GM23338 (cell line): ENCODE measurements at regions not wholly inside any gene's neighbourhood (a gene's known extent, or its start where the extent isn't known, plus 50 kb on each side); places are given as distances from the start of the nearest gene placed in this dataset.

Experiments used
- ATAC-seq: fragments of 200-7000 bp; cut with Tn5 transposase; 3 replicates; pipeline ENCODE4 v1.9.1; 2020
- DNase-seq: peaks from one replicate; pipeline ENCODE4 v3.0.0-alpha.2; 2015; ENCODE audit warnings: low spot score
- H2AFZ ChIP-seq: fragments of 200-600 bp; sonication (generic); 2 replicates; pipeline ENCODE4 v1.8.0; 2016; ENCODE audit warnings: antibody characterized with exemption, mild to moderate bottlenecking, moderate library complexity
- H3F3A ChIP-seq: fragments of 200-600 bp; sonication (generic); replicated peaks from 2 replicates; pipeline ENCODE4 v1.8.0; 2017; ENCODE audit warnings: antibody characterized with exemption, mixed run types, low read depth
- H3K27ac ChIP-seq: fragments of 200-600 bp; sonication (generic); 2 replicates; pipeline ENCODE4 v1.6.1; 2016; ENCODE audit warnings: low read depth
- H3K27me3 ChIP-seq: fragments of 200-600 bp; sonication (generic); 2 replicates; pipeline ENCODE4 v1.8.0; 2016; ENCODE audit warnings: mild to moderate bottlenecking, mixed run types, moderate library complexity; ENCODE audit not compliant: insufficient read depth
- H3K36me3 ChIP-seq: fragments of 200-600 bp; sonication (generic); 2 replicates; pipeline ENCODE4 v1.8.0; 2016; ENCODE audit warnings: mild to moderate bottlenecking; ENCODE audit not compliant: insufficient read depth
- H3K4me1 ChIP-seq: fragments of 200-600 bp; sonication (generic); 2 replicates; pipeline ENCODE4 v1.8.0; 2016; ENCODE audit warnings: mild to moderate bottlenecking, moderate library complexity; ENCODE audit not compliant: insufficient read depth
- H3K4me2 ChIP-seq: fragments of 200-600 bp; sonication (generic); 2 replicates; pipeline ENCODE4 v1.7.1; 2017; ENCODE audit warnings: mixed run types
- H3K4me3 ChIP-seq: fragments of 200-600 bp; sonication (generic); 2 replicates; pipeline ENCODE4 v1.6.1; 2016; ENCODE audit warnings: mixed run types
- H3K79me2 ChIP-seq: fragments of 200-600 bp; sonication (generic); replicated peaks from 2 replicates; pipeline ENCODE4 v1.8.0; 2017; ENCODE audit warnings: mild to moderate bottlenecking; ENCODE audit not compliant: insufficient read depth
- H3K9me2 ChIP-seq: fragments of 200-600 bp; sonication (generic); 2 replicates; pipeline ENCODE4 v1.8.0; 2017; ENCODE audit not compliant: insufficient read depth
- H4K20me1 ChIP-seq: fragments of 200-600 bp; sonication (generic); replicated peaks from 2 replicates; pipeline ENCODE4 v1.8.0; 2017; ENCODE audit warnings: mild to moderate bottlenecking; ENCODE audit not compliant: insufficient read depth
- H3K27ac Mint-ChIP-seq: 2 replicates; pipeline ENCODE4 v1.8.0; 2020; ENCODE audit warnings: inconsistent platforms, mild to moderate bottlenecking, moderate library complexity, mixed read lengths
- H3K27me3 Mint-ChIP-seq: 3 replicates; pipeline ENCODE4 v1.8.0; 2022; ENCODE audit warnings: low read depth, mild to moderate bottlenecking, moderate library complexity, mixed read lengths, inconsistent platforms; ENCODE audit not compliant: insufficient read depth, poor library complexity
- H3K36me3 Mint-ChIP-seq: 3 replicates; pipeline ENCODE4 v1.8.0; 2021; ENCODE audit warnings: low read depth, mild to moderate bottlenecking, inconsistent platforms, moderate library complexity, mixed read lengths
- H3K4me1 Mint-ChIP-seq: 3 replicates; pipeline ENCODE4 v1.8.0; 2020; ENCODE audit warnings: mild to moderate bottlenecking, inconsistent platforms, mixed read lengths
- H3K4me3 Mint-ChIP-seq: 3 replicates; pipeline ENCODE4 v1.8.0; 2021; ENCODE audit warnings: moderate library complexity, mild to moderate bottlenecking, inconsistent platforms, mixed read lengths
- H3K9me3 Mint-ChIP-seq: 3 replicates; pipeline ENCODE4 v1.8.0; 2020; ENCODE audit warnings: moderate library complexity, mild to moderate bottlenecking, inconsistent platforms, mixed read lengths
- EZH2 ChIP-seq: fragments of 200-600 bp; sonication (generic); IDR thresholded peaks from one replicate; pipeline ENCODE4 v1.8.0; 2017; ENCODE audit warnings: antibody characterized with exemption, mild to moderate bottlenecking, low read depth; ENCODE audit not compliant: unreplicated experiment
- EZH2phosphoT487 ChIP-seq: fragments of 200-600 bp; sonication (generic); IDR thresholded peaks from one replicate; pipeline ENCODE4 v1.8.1; 2018; ENCODE audit warnings: antibody characterized with exemption; ENCODE audit not compliant: unreplicated experiment
- POLR2AphosphoS5 ChIP-seq: IDR thresholded peaks from 2 replicates; pipeline ENCODE4 v1.6.1; 2016; ENCODE audit warnings: antibody characterized with exemption, low read depth
- STAT1 ChIP-seq: IDR thresholded peaks from one replicate; pipeline ENCODE4 v1.6.1; 2016; ENCODE audit warnings: antibody characterized with exemption; ENCODE audit not compliant: unreplicated experiment
- ZNF114 ChIP-seq: fragments of 250-450 bp; sonication (Bioruptor Pico); IDR thresholded peaks from 2 replicates; pipeline ENCODE4 v1.5.0; 2020; ENCODE audit warnings: mild to moderate bottlenecking, moderate library complexity
- TF ChIP-seq, protein P1 (sequence below), 2 experiments: fragments of 200-600 bp in 1 of 2; sonication (generic) in 1 of 2; conservative IDR thresholded peaks; 2 replicates each; pipeline versions ENCODE4 v1.5.1 to v1.6.1; 2016 to 2017; ENCODE audit warnings: antibody characterized with exemption in 2 of 2, low read depth in 2 of 2, mild to moderate bottlenecking in 2 of 2, moderate library complexity in 1 of 2
- TF ChIP-seq, protein P2 (sequence below): fragments of 250-450 bp; sonication (Bioruptor Pico); IDR thresholded peaks from 2 replicates; pipeline ENCODE4 v1.5.0; 2020; ENCODE audit warnings: mild to moderate bottlenecking, moderate library complexity
- TF ChIP-seq, protein P3 (sequence below): IDR thresholded peaks from 2 replicates; pipeline ENCODE4 v1.6.1; 2016; ENCODE audit warnings: antibody characterized with exemption

DNA sequence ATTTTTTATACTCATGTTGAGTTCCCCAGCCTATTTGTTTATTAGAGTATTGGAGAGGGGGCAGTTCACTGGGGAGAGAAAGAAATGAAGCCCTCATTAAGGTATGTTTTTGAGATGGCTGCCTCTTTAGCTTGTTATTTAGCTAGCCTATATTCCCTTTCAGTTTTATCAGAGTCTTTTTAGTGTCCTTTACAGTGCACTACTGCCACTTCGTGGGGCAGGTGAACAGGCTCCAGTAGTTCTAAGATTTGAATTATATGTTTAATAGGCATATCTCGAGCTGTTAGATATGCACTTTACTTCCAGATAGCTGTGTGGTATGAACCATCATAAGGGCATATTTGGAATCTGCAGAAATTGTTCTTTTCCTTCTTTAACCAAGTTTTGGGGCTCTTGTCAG lies 482.2 kb downstream of the KDM5D start:
- TF ChIP-seq, protein P1, sequence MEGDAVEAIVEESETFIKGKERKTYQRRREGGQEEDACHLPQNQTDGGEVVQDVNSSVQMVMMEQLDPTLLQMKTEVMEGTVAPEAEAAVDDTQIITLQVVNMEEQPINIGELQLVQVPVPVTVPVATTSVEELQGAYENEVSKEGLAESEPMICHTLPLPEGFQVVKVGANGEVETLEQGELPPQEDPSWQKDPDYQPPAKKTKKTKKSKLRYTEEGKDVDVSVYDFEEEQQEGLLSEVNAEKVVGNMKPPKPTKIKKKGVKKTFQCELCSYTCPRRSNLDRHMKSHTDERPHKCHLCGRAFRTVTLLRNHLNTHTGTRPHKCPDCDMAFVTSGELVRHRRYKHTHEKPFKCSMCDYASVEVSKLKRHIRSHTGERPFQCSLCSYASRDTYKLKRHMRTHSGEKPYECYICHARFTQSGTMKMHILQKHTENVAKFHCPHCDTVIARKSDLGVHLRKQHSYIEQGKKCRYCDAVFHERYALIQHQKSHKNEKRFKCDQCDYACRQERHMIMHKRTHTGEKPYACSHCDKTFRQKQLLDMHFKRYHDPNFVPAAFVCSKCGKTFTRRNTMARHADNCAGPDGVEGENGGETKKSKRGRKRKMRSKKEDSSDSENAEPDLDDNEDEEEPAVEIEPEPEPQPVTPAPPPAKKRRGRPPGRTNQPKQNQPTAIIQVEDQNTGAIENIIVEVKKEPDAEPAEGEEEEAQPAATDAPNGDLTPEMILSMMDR (conservative IDR thresholded peaks at IDR 0.05; ENCODE audit: low read depth in 2 of 2): 0 out of 4 replicates have a peak, but pooled peaks of 1 of the 2 experiments have one; percentile 10
- TF ChIP-seq ZNF114 (CRISPR knock-in tag): no peak
- no peaks in the 10 kb centered on the region for H3K4me1 ChIP-seq
- no peak overlapping the region for H3K4me3 ChIP-seq
- no peak overlapping the region for H2AFZ ChIP-seq
- H3K27me3 Mint-ChIP-seq: peaks cover 2% of the 10 kb centered on the region
- no peaks in the 10 kb centered on the region for H3K27me3 ChIP-seq
- no peak for DNase-seq
- H3K4me2 ChIP-seq: no peak overlapping the region
- H3K4me1 Mint-ChIP-seq: no peaks in the 10 kb centered on the region
- H3K27ac ChIP-seq: no peak overlapping the region
- H3K27ac Mint-ChIP-seq: no peak overlapping the region
- no peak for ATAC-seq
- H4K20me1 ChIP-seq: no peaks in the 10 kb centered on the region
- no peaks in the 10 kb centered on the region for H3K9me2 ChIP-seq
- no peak overlapping the region for H3K4me3 Mint-ChIP-seq
- H3K9me3 Mint-ChIP-seq: 0 out of 3 replicates have a peak, but pooled peaks cover 3% of the 10 kb centered on the region
- H3F3A ChIP-seq: no peaks in the 10 kb centered on the region
- H3K79me2 ChIP-seq: no peaks in the 10 kb centered on the region
- no peaks in the 10 kb centered on the region for H3K36me3 ChIP-seq
- H3K36me3 Mint-ChIP-seq: no peaks in the 10 kb centered on the region; the same call in 2 of the 3 replicates

DNA sequence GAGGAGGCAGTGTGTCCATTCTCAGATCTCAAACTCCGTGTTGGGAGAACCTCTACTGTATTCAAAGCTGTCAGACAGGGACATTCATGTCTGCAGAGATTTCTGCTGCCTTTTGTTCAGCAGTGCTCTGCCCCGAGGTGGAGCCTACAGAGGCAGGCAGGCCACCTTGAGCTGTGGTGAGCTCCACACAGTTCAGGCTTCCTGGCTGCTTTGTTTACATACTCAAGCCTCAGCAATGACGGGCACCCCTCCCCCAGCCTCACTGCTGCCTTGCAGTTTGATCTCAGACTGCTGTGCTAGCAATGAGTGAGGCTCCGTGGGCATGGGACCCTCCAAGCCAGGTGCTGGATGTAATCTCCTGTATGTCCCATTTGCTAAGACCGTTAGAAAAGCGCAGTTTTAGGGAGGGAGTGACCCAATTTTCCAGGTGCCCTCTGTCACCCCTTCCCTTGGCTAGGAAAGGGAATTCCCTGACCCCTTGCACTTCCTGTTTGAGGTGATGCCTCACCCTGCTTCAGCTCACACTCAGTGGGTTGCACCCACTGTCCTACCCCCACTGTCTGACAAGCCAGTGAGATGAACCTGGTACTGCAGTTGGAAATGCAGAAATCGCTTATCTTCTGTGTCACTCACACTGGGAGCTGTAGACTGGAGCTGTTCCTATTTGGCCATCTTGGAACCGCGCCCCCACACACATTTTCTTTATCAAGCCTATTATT lies 458.9 kb upstream of the HSFY2 start:
- Mint-ChIP-seq H3K27me3 (peaks cover 3% of the 10 kb centered on the region), H3K27ac (no peak overlapping the region), H3K36me3 (0 out of 3 replicates have a peak, but pooled peaks cover 3% of the 10 kb centered on the region), H3K4me3 (no peak overlapping the region), H3K9me3 (peaks cover 6% of the 10 kb centered on the region), H3K4me1 (peaks cover 5% of the 10 kb centered on the region; the same call in 1 of the 3 replicates)
- no peaks in the 10 kb centered on the region for H3K36me3 ChIP-seq
- H3K79me2 ChIP-seq: no peaks in the 10 kb centered on the region
- H2AFZ ChIP-seq: no peak overlapping the region
- no peaks in the 10 kb centered on the region for H3K4me1 ChIP-seq
- H3K4me2 ChIP-seq: no peak overlapping the region
- ATAC-seq: no peak
- no peaks in the 10 kb centered on the region for H3K27me3 ChIP-seq
- H3F3A ChIP-seq: no peaks in the 10 kb centered on the region
- H3K4me3 ChIP-seq: no peak overlapping the region
- peak; percentile 15 for DNase-seq
- H3K9me2 ChIP-seq: no peaks in the 10 kb centered on the region
- H4K20me1 ChIP-seq: no peaks in the 10 kb centered on the region
- H3K27ac ChIP-seq: no peak overlapping the region
- TF ChIP-seq, protein P1 (conservative IDR thresholded peaks at IDR 0.05; ENCODE audit: low read depth in 2 of 2): no peak
- no peak for TF ChIP-seq POLR2AphosphoS5
- TF ChIP-seq EZH2: no peak
- no peak for TF ChIP-seq EZH2phosphoT487
- TF ChIP-seq, protein P2, sequence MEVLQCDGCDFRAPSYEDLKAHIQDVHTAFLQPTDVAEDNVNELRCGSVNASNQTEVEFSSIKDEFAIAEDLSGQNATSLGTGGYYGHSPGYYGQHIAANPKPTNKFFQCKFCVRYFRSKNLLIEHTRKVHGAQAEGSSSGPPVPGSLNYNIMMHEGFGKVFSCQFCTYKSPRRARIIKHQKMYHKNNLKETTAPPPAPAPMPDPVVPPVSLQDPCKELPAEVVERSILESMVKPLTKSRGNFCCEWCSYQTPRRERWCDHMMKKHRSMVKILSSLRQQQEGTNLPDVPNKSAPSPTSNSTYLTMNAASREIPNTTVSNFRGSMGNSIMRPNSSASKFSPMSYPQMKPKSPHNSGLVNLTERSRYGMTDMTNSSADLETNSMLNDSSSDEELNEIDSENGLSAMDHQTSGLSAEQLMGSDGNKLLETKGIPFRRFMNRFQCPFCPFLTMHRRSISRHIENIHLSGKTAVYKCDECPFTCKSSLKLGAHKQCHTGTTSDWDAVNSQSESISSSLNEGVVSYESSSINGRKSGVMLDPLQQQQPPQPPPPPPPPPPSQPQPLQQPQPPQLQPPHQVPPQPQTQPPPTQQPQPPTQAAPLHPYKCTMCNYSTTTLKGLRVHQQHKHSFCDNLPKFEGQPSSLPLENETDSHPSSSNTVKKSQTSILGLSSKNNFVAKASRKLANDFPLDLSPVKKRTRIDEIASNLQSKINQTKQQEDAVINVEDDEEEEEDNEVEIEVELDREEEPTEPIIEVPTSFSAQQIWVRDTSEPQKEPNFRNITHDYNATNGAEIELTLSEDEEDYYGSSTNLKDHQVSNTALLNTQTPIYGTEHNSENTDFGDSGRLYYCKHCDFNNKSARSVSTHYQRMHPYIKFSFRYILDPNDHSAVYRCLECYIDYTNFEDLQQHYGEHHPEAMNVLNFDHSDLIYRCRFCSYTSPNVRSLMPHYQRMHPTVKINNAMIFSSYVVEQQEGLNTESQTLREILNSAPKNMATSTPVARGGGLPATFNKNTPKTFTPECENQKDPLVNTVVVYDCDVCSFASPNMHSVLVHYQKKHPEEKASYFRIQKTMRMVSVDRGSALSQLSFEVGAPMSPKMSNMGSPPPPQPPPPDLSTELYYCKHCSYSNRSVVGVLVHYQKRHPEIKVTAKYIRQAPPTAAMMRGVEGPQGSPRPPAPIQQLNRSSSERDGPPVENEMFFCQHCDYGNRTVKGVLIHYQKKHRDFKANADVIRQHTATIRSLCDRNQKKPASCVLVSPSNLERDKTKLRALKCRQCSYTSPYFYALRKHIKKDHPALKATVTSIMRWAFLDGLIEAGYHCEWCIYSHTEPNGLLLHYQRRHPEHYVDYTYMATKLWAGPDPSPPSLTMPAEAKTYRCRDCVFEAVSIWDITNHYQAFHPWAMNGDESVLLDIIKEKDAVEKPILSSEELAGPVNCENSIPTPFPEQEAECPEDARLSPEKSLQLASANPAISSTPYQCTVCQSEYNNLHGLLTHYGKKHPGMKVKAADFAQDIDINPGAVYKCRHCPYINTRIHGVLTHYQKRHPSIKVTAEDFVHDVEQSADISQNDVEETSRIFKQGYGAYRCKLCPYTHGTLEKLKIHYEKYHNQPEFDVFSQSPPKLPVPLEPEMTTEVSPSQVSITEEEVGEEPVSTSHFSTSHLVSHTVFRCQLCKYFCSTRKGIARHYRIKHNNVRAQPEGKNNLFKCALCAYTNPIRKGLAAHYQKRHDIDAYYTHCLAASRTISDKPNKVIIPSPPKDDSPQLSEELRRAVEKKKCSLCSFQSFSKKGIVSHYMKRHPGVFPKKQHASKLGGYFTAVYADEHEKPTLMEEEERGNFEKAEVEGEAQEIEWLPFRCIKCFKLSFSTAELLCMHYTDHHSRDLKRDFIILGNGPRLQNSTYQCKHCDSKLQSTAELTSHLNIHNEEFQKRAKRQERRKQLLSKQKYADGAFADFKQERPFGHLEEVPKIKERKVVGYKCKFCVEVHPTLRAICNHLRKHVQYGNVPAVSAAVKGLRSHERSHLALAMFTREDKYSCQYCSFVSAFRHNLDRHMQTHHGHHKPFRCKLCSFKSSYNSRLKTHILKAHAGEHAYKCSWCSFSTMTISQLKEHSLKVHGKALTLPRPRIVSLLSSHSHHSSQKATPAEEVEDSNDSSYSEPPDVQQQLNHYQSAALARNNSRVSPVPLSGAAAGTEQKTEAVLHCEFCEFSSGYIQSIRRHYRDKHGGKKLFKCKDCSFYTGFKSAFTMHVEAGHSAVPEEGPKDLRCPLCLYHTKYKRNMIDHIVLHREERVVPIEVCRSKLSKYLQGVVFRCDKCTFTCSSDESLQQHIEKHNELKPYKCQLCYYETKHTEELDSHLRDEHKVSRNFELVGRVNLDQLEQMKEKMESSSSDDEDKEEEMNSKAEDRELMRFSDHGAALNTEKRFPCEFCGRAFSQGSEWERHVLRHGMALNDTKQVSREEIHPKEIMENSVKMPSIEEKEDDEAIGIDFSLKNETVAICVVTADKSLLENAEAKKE (CRISPR knock-in tag): no peak
- TF ChIP-seq, protein P3, sequence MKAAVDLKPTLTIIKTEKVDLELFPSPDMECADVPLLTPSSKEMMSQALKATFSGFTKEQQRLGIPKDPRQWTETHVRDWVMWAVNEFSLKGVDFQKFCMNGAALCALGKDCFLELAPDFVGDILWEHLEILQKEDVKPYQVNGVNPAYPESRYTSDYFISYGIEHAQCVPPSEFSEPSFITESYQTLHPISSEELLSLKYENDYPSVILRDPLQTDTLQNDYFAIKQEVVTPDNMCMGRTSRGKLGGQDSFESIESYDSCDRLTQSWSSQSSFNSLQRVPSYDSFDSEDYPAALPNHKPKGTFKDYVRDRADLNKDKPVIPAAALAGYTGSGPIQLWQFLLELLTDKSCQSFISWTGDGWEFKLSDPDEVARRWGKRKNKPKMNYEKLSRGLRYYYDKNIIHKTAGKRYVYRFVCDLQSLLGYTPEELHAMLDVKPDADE: no peak
- no peak for TF ChIP-seq STAT1
